GM18909 (cell line): ENCODE measurements at regions not wholly inside any gene's neighbourhood (a gene's known extent, or its start where the extent isn't known, plus 50 kb on each side); places are given as distances from the start of the nearest gene placed in this dataset.
"Not testable (repeated sequence)": the region's sequence is repeated elsewhere in the genome, so short reads cannot be mapped to it uniquely, and the experiment has no call there.

Experiments
- ATAC-seq: cut with Tn5 transposase; IDR thresholded peaks from one replicate; pipeline ENCODE4 v1.9.1; 2021; ENCODE audit warnings: mild to moderate bottlenecking; ENCODE audit not compliant: unreplicated experiment, poor library complexity

DNA sequence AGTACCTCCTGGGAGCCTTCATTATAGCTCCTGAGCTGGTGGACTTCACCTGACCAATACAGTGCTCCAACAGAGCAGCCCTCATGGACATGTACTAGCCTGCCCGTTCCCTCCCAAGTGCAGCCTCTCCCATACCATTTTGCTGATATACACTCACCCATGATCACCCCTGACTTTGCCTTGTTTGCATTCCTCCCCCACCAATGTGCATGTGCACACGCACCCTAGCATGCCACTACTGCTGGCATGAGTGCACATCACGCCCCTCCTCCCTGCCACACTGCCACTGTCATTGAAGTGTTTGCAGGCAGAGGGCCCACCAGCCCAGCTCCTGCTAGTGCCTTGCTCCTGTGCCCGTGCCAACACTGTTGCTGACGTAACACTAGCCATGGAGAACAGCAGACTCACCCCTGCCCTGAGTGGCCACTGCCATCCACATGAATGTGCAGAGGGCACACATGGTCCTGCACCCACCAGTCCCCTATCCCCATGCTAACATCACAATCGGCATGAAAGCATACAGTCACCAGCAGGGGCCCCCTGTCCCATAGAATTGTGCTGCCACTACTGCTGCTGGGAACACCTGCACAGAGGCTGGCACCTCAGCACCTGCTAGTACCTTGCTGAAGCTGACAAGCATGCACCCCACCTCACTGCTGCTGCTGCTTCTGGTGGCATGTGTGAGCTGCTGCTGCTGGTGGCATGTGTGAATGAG is 110.3 kb downstream of the SINHCAF start:
- no peak for ATAC-seq

DNA sequence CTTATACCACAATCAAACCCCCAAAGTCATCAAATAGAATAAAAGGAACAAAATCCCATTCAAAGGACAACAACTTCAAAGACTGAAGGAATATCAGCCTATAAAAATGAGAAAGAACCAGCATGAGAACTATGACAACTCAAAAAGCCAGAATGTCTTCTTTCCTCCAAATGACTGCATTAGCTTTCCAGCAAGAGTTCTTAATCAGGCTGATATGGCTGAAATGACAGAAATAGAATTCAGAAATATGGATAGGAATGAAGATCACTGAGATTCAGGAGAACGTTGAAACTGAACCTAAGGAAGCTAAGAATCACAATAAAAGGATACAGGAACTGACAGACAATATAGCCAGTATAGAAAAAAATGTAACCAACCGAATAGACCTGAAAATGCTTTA is 109.5 kb downstream of the SINHCAF start:
- no peak for ATAC-seq

DNA sequence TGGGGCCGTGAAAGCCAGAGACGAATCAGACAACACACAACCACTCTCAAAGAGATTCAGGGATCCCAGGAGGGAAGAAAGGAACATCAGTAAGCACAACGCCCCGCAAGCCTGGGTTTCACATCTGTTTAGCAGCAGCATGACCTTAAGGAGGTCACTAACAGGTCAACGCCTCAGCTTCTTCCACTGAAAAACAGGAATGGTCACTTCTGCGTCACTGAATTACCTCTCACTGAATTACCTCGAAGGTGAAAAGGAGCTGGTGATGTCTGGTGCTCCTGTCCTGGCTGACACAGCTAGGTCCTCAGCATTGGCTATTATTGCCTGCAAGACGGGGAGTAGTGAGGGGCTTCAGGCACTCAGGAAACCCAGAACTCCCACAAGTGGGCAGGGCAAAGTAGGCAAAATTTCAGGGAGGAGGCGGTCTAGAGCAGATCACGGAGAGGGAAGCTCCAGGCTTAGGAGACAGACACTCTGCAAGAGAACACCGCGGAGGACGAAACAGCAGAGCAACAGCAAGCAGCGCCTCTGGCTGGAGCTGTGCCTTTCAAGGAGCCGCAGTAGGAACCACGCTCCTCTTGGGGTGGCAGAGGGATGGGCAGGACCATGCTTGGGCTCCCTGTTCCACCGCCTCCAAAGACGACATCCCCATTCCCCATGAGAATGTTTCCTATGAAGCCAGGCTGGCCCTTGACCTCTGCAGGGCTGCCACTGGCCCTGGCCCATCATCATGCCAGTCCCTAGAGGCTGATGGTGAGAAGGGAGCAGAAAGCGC is 108.4 kb downstream of the SINHCAF start:
- ATAC-seq: no peak

DNA sequence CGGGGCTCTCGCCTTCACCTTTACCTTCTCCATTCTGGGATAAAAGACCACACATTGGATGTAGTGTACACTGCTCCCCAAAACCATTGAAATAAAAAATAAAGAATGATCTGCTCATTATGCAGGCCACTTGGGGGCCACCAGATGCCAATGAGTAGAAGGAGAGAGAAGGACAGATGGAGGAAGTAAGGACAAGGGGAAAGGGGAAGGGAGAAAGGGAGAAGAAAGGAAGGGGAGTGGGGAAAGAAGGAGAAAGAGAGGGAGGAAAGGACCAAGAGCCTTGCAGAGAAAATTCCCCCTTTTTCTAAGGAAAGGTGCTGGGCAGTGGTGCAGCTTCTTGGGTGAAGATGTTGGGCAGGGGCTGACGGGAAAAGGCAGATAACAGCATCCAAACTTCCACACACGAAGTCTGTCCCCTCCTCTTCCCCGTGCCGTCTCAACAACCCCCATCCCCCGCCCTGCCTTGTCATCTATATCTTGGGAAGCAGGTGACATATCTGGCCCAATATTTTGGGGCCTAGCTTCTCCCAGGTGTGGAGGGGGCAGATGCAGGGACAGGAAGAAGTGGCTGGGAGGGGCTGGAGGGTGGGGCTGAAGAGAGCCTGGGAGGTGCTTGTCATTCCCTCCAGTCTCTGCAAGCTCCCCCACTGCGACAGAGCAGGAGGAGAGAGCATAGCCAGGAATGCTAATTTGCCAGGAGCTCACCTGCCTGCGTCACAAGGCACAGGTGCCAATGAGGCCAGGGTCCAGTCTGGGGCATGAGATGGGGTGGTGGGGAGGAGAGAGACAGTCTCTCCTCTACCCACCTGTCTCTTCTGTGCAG is 107.5 kb downstream of the SINHCAF start:
- ATAC-seq: no peak

DNA sequence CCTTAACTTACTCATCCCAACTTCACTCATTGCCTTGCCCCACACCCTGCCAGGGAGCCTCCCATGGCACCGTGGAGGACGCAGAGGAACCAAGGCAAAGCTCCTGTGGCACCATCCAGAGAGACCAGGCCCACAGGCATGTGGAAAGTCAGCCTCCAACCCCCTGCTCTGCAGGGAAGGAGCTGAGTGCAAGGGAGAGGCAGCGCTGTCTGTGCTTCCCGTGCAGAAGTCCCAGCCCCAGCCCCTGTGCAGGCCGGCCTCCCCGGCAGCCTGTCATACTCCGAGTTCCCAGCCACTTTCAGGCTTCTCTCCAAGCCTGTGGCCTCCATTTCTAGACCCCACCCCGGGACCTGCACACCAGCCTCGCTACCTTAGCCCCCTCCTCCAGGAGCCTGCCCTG is 106.4 kb downstream of the SINHCAF start:
- ATAC-seq: no peak

DNA sequence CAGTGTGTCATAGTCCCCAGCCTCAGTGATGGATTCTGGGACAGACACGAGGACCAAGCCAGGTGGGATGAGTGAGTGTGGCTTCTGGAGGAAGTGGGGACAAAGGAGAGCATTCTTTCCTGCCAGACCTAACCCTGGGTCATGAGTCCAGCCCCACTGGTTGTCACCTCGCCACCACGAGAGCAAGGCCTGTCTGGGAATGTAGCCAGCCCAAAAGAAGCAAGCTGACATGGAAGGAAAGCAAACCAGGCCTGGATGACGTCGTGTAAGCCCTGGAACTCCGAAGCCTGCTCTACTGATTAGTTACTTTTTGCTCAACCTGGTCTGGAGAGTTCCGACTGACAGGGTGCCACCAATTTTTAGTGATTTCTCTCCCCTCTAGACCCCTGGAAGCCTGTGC is 105.9 kb downstream of the SINHCAF start:
- no peak for ATAC-seq

DNA sequence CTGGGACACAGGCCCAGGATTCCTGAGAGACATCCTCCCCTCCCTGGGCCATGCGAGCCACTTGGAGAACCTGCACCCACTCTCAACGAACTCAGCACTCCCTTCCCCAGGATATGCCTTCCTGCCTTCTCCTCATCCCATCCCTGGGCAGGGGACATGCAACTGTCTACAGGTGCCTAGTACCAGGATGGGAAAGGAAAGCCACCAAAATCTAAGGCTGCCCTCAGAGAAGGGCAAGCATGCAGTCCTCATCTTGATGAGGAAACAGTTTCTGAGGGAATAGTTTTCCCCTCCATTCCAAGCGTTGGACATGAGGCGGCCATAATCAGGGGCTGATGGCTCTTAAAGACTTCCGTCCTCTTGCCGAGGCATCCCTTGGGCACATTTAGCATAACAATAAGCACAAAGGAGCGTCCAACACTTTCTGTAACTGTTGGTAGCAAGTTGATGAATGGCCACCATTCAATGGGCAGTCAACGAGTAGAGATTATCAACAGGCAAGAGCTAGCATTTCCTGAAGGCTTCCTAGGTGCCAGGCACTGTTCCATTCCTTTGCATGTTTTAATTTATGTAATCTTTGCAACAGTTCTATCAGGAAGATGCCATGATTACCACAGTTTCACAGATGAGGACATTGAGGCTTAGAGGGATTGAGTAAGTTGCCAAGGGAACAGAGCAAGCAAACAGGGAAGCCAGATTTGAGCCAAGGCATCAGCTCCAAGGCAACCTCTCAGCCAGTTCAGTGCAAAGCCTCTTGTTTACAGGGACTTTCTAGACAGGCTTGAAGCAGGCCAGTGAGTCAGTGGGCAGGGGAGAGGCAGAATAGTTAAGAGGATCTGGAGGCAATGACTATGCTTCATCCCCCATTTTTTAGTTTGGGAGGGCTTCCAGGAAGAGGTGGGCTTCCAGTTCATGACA is 105.1 kb downstream of the SINHCAF start:
- no peak for ATAC-seq

DNA sequence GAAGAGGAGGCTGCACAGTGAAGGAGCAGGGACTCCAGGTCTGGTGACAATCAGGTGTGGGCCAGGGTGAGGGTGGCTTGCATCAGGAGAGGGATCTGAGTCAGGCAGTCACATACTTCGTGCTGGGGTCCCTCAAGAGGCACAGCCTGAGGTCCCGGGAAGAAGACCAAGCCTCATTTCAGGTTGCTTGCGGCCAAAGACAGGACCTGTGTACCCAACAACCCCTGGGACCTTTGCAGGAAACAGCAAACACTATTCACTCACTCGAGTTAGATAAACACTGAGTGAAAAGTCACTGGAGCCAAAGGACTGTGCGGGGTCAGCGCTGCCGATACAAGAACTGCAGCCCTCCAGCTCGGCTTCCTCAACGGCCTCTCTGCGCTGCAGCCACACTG is 104.4 kb downstream of the SINHCAF start:
- ATAC-seq: no peak

DNA sequence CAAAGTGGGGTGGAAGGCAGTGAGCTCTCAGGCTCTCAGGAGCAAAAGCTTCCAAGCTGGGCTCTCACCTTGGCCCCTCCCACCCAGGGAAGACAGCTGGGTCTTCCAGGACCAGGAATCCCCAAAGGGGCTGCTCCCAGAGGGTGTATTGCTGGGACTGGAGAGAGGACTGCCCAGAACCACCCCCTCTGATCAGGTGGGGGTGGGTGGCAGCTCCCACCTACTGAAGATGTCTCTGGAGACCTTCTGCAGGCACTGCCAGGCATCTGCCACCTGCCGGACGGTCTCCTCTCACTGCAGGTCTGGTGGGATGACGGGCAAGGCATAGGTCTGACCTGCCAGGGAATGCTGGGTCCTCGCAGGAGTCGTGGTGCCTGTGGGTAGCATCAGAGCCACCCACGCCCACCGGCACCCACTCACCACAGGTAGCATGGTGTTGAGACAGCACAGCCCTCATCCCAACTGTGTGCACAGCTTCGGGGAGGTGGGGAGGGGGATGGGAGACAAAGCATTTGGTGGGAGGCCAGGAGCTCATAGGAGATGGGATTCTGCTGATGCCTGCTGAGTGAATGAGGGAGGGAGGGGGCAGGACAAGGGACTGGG is 103.2 kb downstream of the SINHCAF start:
- ATAC-seq: no peak

DNA sequence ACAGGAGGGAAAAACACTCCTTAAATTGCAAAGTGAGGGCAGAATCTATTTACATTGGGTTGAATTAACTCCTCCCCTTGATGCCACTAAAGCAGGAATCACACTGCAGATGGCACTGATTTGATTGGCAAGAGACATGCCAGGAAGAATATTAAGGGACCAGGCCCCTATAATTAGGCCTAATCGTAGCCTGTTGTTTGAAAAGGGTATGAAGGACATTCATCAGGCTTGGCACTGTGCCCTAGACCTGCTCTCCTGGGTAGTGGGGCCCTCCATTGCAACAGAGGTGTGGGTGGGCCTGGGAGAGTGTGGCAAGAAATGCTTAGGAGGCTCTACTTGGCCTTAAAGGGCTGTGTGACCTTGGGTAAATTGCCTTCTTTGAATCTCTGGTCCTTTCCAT is 102.3 kb downstream of the SINHCAF start:
- not testable (repeated sequence) for ATAC-seq

DNA sequence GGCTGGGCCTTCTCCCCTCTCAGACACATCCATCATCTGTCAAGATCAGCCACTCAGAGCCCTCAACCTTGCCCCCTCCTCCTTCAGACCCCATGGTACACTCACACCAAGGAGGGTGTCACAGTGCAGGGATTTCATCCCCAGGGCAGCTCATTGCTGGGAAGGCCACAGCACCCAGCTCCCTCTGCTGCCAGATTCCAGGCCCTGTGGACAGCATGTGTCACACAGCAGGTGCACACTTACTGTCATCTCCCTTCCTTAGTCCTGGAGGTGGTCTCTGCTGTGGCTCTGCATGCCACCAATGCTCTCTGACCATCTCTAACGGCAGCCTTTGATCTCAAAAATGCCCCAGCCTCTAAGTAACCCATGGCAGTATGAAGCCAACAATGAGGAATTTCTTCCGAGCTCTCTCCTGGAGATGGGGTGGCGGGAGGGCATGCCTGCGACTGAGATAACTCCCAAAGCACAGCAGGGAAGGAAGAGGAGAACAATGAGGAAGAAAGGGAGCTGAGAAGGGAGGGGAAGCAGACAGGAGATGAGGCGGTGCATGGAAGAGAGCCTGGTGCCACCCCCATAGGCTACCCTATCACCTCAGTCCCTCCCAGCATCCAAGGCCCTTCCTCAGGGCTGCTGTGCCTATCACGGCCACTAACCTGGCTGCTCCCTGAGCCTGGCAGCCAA is 101.0 kb downstream of the SINHCAF start:
- no peak for ATAC-seq

DNA sequence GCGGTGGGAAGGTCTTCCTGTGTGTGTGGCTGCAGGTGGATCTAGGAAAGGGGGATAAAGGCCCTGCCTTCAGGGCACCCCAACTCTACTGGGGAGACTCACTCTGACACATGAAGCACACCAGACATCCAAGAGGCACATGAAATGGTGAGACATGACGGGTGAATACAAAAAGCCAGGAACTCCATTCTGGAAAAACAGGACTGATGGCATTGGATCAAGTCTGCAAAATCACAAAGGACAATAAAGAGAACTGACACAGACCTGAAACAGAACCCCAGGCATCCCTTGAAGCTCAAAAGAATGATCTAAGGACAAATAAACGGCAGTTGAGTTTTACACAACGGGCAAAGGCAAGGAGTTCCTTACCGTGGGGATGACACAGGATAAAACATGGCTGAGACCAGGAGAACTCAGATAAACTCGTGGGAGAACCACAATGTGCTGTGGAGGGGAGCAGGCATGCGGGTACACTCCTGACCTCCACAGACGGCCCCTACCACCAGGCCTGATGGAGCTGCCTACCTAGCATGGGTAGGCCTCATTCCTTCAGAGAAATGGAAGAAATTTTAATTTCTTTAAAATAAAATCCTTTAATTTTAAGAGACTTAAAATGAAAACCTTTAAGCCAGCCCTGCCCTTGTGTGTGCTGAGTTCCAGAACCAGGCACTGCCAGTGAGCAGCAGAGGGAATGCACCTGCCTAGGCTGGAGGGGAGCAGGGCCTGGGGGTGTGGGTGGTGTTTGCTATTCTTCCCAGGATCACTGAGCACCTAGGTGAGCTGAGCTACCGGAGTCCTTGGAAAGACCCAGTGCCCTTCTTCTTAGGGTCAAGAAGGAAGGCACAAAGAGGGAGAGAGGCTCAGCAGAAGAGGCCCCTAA is 100.1 kb downstream of the SINHCAF start:
- no peak for ATAC-seq

DNA sequence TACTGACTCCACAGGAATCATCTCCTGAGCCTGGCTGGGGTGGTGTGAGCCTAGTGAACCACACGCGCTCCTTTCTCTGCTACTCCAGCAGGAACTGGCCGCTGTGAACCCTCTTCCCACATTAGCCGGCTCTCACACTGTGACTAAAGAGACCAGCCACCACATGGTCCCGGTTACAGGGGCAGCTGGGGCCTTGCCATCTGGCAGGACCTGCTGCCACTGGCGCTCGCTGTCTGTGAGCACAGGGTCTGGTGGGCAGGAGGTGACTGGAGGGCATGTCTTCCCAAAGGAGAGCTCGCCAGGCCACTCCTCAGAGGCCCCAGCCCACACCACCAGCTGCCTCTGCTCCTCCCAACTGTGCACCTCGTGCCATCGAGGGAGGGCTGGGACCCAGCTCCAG is 99.3 kb downstream of the SINHCAF start:
- no peak for ATAC-seq

DNA sequence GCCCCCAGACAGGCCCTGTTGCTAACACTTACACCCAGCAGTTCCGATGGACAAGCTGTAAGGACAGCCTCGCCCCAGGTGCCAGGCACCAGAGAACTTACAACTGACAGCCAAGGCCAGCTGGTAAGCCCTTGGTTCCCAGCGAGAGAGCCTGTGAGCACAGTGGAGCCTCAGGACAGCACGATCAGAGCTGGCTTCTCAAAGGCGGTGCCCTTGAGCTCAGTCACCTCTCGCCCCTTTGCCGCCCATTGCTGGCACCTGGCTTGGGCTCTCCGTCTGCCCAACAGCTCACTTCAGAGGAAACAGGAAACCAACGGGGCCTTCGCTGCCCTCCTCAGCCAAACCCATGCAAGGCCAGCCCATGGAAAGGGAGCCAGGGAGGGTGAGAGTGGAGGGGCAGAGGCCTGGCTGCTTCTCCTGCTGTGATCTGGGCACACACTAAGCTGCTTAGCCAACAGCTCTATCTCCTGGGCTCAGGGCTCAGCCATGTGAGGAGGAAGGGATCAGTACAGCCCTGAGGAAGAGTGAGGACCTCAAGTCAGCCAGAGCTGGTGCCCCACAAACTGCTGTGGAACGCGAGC is 98.5 kb downstream of the SINHCAF start:
- ATAC-seq: no peak

DNA sequence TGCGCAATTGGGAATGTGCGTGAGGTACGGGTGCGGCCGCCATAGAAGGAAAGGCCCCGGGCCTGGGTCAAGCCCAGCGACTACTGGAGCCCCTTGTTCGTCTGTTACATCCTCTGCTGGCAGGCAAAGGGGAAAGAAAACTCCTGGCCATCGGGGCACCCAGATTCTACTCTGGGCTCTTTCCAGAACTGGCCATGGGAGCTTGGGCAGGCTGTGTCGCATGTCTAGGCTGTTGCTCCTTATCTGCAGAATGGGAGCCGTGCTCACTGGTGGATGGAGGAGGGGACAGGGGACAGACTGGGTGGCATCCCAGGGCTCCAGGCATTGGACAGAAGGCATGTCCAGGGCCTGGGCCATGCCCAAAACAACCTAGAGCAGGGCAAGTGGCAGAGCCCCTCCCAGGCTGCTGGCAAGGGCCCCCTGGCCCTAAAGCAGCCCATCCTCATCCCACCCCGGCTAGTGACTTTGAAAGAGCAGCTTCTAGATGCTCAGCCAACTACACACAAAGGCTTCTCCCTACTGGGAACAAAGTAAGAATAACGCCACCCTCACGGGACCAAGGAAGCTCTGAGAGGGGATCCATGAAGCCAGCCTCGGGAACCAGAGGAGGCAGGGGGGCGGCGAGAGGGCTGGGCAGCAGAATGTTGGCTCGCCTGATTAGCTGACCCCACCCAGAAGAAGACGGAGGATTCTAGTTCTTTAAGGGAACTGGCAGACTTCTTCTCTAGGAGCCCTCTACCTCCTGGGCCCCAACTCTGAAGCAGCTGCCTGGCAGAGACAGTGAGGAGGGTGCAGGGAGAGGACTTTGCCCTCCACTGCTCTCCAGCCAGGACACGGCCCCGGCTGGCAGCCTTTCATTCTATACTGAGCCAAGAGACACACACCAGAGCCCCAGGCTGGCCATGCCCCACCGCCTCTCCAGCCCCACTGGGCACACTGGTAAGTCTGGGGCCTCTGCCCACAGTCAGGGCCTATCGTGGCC is 96.8 kb downstream of the SINHCAF start:
- no peak for ATAC-seq

DNA sequence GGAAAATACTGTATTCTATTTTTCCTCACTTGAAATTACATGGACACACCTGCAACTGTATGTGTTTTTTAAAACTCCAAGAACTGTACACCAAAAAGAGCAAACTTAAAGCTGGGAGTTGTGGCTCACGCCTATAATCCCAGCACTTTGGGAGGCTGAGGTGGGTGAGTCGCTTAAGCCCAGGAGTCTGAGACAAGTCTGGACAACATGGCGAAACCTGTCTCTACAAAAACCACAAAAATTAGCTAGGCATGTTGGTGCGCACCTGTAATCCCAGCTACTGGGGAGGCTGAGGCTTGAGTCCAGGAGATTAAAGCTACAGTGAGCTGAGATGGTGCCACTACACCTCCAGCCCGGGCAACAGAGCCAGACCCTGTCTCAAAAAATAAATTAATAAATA is 95.9 kb downstream of the SINHCAF start:
- no peak for ATAC-seq
